Stimulated activated CD8-positive, alpha-beta memory T cell treated with anti-CD3 and anti-CD28 coated beads, Interleukin-4, amount 100 ng/mL, for 24 hours (primary cell): ENCODE measurements at regions not wholly inside any gene's neighbourhood (a gene's known extent, or its start where the extent isn't known, plus 50 kb on each side); places are given as distances from the start of the nearest gene placed in this dataset.
"Not testable (repeated sequence)": the region's sequence is repeated elsewhere in the genome, so short reads cannot be mapped to it uniquely, and the experiment has no call there.

Experiments
- DNase-seq: peaks from one replicate; pipeline ENCODE4 v3.0.0-alpha.2; 2020; ENCODE audit warnings: low read depth

GRCh38 chr21:35527358-35527757 is 478.3 kb upstream of the RUNX1 start:
- DNase-seq, result no peak

GRCh38 chr21:35525443-35525842 is 476.3 kb upstream of the RUNX1 start:
- DNase-seq, result no peak

GRCh38 chr21:35521852-35522505 is 472.9 kb upstream of the RUNX1 start:
- DNase-seq, result no peak

GRCh38 chr21:35521293-35521692 is 472.2 kb upstream of the RUNX1 start:
- no peak for DNase-seq

- DNase-seq, result no peak
These were observed 471.8 kb upstream of the RUNX1 start for GRCh38 chr21:35520856-35521255.

- DNase-seq, result no peak
These were observed 471.2 kb upstream of the RUNX1 start for GRCh38 chr21:35520302-35520701.

- DNase-seq, result no peak
These were observed 468.8 kb upstream of the RUNX1 start for GRCh38 chr21:35517865-35518264.

- not testable (repeated sequence) for DNase-seq
These were observed 467.2 kb upstream of the RUNX1 start for GRCh38 chr21:35516292-35516691.

GRCh38 chr21:35512346-35512745 is 463.2 kb upstream of the RUNX1 start:
- DNase-seq, result no peak

- no peak for DNase-seq
These were observed 462.6 kb upstream of the RUNX1 start for GRCh38 chr21:35511696-35512162.

- DNase-seq, result no peak
These were observed 462.0 kb upstream of the RUNX1 start for GRCh38 chr21:35510957-35511695.

- DNase-seq, result no peak
These were observed 461.2 kb upstream of the RUNX1 start for GRCh38 chr21:35510294-35510693.

- DNase-seq, result no peak
These were observed 460.1 kb upstream of the RUNX1 start for GRCh38 chr21:35509001-35509704.

- no peak for DNase-seq
These were observed 459.2 kb upstream of the RUNX1 start for GRCh38 chr21:35508139-35508888.

- DNase-seq, result no peak
These were observed 458.2 kb upstream of the RUNX1 start for GRCh38 chr21:35507181-35507759.

GRCh38 chr21:35506771-35507170 is 457.7 kb upstream of the RUNX1 start:
- no peak for DNase-seq

- DNase-seq, result no peak
These were observed 457.2 kb upstream of the RUNX1 start for GRCh38 chr21:35506352-35506751.

GRCh38 chr21:35504951-35505466 is 455.9 kb upstream of the RUNX1 start:
- DNase-seq, result no peak

- DNase-seq, result no peak
These were observed 455.2 kb upstream of the RUNX1 start for GRCh38 chr21:35504277-35504676.

- DNase-seq, result no peak
These were observed 454.6 kb upstream of the RUNX1 start for GRCh38 chr21:35503671-35504070.

- DNase-seq, result no peak
These were observed 453.7 kb upstream of the RUNX1 start for GRCh38 chr21:35502821-35503220.

- not testable (repeated sequence) for DNase-seq
These were observed 448.4 kb upstream of the RUNX1 start for GRCh38 chr21:35497522-35497921.
